ENCODE measurements at regions not wholly inside any gene's neighbourhood (a gene's known extent, or its start where the extent isn't known, plus 50 kb on each side); places are given as distances from the start of the nearest gene placed in this dataset.
A peak's percentile ranks its signal among the peaks of the same experiment; 100 is the strongest.

- no peaks in the 10 kb centered on the region for H3K4me1 ChIP-seq (ENCODE audit: control insufficient read depth in 3 of 3, insufficient read depth in 2 of 3, low read depth in 1 of 3, low read length in 2 of 3)
- H3K27me3 ChIP-seq (ENCODE audit: control insufficient read depth in 3 of 3, insufficient read depth in 3 of 3, low read length in 3 of 3): no peaks in the 10 kb centered on the region
- 56 to 74% (median 58%) methylated on average over 1 of the region's 1 CpG for WGBS, 3 donors
- no peak overlapping the region for H3K27ac ChIP-seq (ENCODE audit: low read depth in 1 of 3, low read length in 2 of 3)
- FAIRE-seq (no peak), DNase-seq (no peak)
- no peak overlapping the region for H3K4me3 ChIP-seq (ENCODE audit: low read depth in 1 of 3, low read length in 3 of 3)
- no peaks in the 10 kb centered on the region for H3K9me3 ChIP-seq (ENCODE audit: control insufficient read depth in 2 of 2, insufficient read depth in 1 of 2, low read depth in 1 of 2, low read length in 1 of 2)
- no peaks in the 10 kb centered on the region for H3K36me3 ChIP-seq (ENCODE audit: control insufficient read depth in 3 of 3, insufficient read depth in 2 of 3, low read depth in 1 of 3, low read length in 3 of 3)
These were observed 110.9 kb upstream of the TARS1 start for GRCh38 chr5:33329891-33330290.

GRCh38 chr5:33330426-33330825, 110.3 kb upstream of the TARS1 start:
- DNase-seq: no peak
- H3K36me3 ChIP-seq (ENCODE audit: control insufficient read depth in 3 of 3, insufficient read depth in 2 of 3, low read depth in 1 of 3, low read length in 3 of 3): no peaks in the 10 kb centered on the region
- WGBS, 3 donors: 35 to 61% (median 58%) methylated on average over 3 of the region's 3 CpGs
- H3K27ac ChIP-seq (ENCODE audit: low read depth in 1 of 3, low read length in 2 of 3): peak overlapping the region in 1 of 3 donors; percentile 24
- no peaks in the 10 kb centered on the region for H3K4me1 ChIP-seq (ENCODE audit: control insufficient read depth in 3 of 3, insufficient read depth in 2 of 3, low read depth in 1 of 3, low read length in 2 of 3)
- no peak overlapping the region for H3K4me3 ChIP-seq (ENCODE audit: low read depth in 1 of 3, low read length in 3 of 3)
- FAIRE-seq: no peak
- H3K9me3 ChIP-seq (ENCODE audit: control insufficient read depth in 2 of 2, insufficient read depth in 1 of 2, low read depth in 1 of 2, low read length in 1 of 2): no peaks in the 10 kb centered on the region
- H3K27me3 ChIP-seq (ENCODE audit: control insufficient read depth in 3 of 3, insufficient read depth in 3 of 3, low read length in 3 of 3): no peaks in the 10 kb centered on the region

GRCh38 chr5:33330992-33331391, 109.8 kb upstream of the TARS1 start:
- Histone ChIP-seq H3K4me1 (ENCODE audit: control insufficient read depth in 3 of 3, insufficient read depth in 2 of 3, low read depth in 1 of 3, low read length in 2 of 3) (no peaks in the 10 kb centered on the region), H3K27me3 (ENCODE audit: control insufficient read depth in 3 of 3, insufficient read depth in 3 of 3, low read length in 3 of 3) (no peaks in the 10 kb centered on the region), H3K4me3 (ENCODE audit: low read depth in 1 of 3, low read length in 3 of 3) (no peak overlapping the region), H3K9me3 (ENCODE audit: control insufficient read depth in 2 of 2, insufficient read depth in 1 of 2, low read depth in 1 of 2, low read length in 1 of 2) (no peaks in the 10 kb centered on the region), H3K27ac (ENCODE audit: low read depth in 1 of 3, low read length in 2 of 3) (peak overlapping the region in 1 of 3 donors; percentile 24), H3K36me3 (ENCODE audit: control insufficient read depth in 3 of 3, insufficient read depth in 2 of 3, low read depth in 1 of 3, low read length in 3 of 3) (no peaks in the 10 kb centered on the region)
- FAIRE-seq: no peak
- DNase-seq: no peak

GRCh38 chr5:33332804-33333203, 108.0 kb upstream of the TARS1 start:
- 69 to 74% (median 70%) methylated on average over 2 of the region's 2 CpGs for WGBS, 3 donors
- no peak for FAIRE-seq
- no peak overlapping the region for H3K4me3 ChIP-seq (ENCODE audit: low read depth in 1 of 3, low read length in 3 of 3)

GRCh38 chr5:33334829-33335228, 105.9 kb upstream of the TARS1 start:
- Histone ChIP-seq H3K36me3 (ENCODE audit: control insufficient read depth in 3 of 3, insufficient read depth in 2 of 3, low read depth in 1 of 3, low read length in 3 of 3) (no peaks in the 10 kb centered on the region), H3K27me3 (ENCODE audit: control insufficient read depth in 3 of 3, insufficient read depth in 3 of 3, low read length in 3 of 3) (no peaks in the 10 kb centered on the region), H3K9me3 (ENCODE audit: control insufficient read depth in 2 of 2, insufficient read depth in 1 of 2, low read depth in 1 of 2, low read length in 1 of 2) (no peaks in the 10 kb centered on the region), H3K4me1 (ENCODE audit: control insufficient read depth in 3 of 3, insufficient read depth in 2 of 3, low read depth in 1 of 3, low read length in 2 of 3) (no peaks in the 10 kb centered on the region), H3K4me3 (ENCODE audit: low read depth in 1 of 3, low read length in 3 of 3) (no peak overlapping the region), H3K27ac (ENCODE audit: low read depth in 1 of 3, low read length in 2 of 3) (no peak overlapping the region)
- FAIRE-seq: no peak
- WGBS, 3 donors: 84 to 97% (median 94%) methylated on average over 1 of the region's 1 CpG
- no peak for DNase-seq

More at GRCh38 chr5:33332804-33333203, 108.0 kb upstream of the TARS1 start:
- no peaks in the 10 kb centered on the region for H3K36me3 ChIP-seq (ENCODE audit: control insufficient read depth in 3 of 3, insufficient read depth in 2 of 3, low read depth in 1 of 3, low read length in 3 of 3)
- H3K4me1 ChIP-seq (ENCODE audit: control insufficient read depth in 3 of 3, insufficient read depth in 2 of 3, low read depth in 1 of 3, low read length in 2 of 3): no peaks in the 10 kb centered on the region
- no peaks in the 10 kb centered on the region for H3K27me3 ChIP-seq (ENCODE audit: control insufficient read depth in 3 of 3, insufficient read depth in 3 of 3, low read length in 3 of 3)
- no peaks in the 10 kb centered on the region for H3K9me3 ChIP-seq (ENCODE audit: control insufficient read depth in 2 of 2, insufficient read depth in 1 of 2, low read depth in 1 of 2, low read length in 1 of 2)
- no peak overlapping the region for H3K27ac ChIP-seq (ENCODE audit: low read depth in 1 of 3, low read length in 2 of 3)
- no peak for DNase-seq

- WGBS, 3 donors: 47 to 67% (median 57%) methylated on average over 4 of the region's 4 CpGs
- FAIRE-seq (no peak), DNase-seq (no peak)
- Histone ChIP-seq H3K4me1 (ENCODE audit: control insufficient read depth in 3 of 3, insufficient read depth in 2 of 3, low read depth in 1 of 3, low read length in 2 of 3) (no peaks in the 10 kb centered on the region), H3K27me3 (ENCODE audit: control insufficient read depth in 3 of 3, insufficient read depth in 3 of 3, low read length in 3 of 3) (no peaks in the 10 kb centered on the region), H3K9me3 (ENCODE audit: control insufficient read depth in 2 of 2, insufficient read depth in 1 of 2, low read depth in 1 of 2, low read length in 1 of 2) (no peaks in the 10 kb centered on the region), H3K27ac (ENCODE audit: low read depth in 1 of 3, low read length in 2 of 3) (no peak overlapping the region), H3K36me3 (ENCODE audit: control insufficient read depth in 3 of 3, insufficient read depth in 2 of 3, low read depth in 1 of 3, low read length in 3 of 3) (no peaks in the 10 kb centered on the region), H3K4me3 (ENCODE audit: low read depth in 1 of 3, low read length in 3 of 3) (no peak overlapping the region)
These were observed 103.7 kb upstream of the TARS1 start for GRCh38 chr5:33336891-33337636.

GRCh38 chr5:33337637-33337992, 103.2 kb upstream of the TARS1 start:
- no peaks in the 10 kb centered on the region for H3K9me3 ChIP-seq (ENCODE audit: control insufficient read depth in 2 of 2, insufficient read depth in 1 of 2, low read depth in 1 of 2, low read length in 1 of 2)
- H3K36me3 ChIP-seq (ENCODE audit: control insufficient read depth in 3 of 3, insufficient read depth in 2 of 3, low read depth in 1 of 3, low read length in 3 of 3): no peaks in the 10 kb centered on the region
- no peaks in the 10 kb centered on the region for H3K27me3 ChIP-seq (ENCODE audit: control insufficient read depth in 3 of 3, insufficient read depth in 3 of 3, low read length in 3 of 3)
- H3K27ac ChIP-seq (ENCODE audit: low read depth in 1 of 3, low read length in 2 of 3): no peak overlapping the region
- H3K4me1 ChIP-seq (ENCODE audit: control insufficient read depth in 3 of 3, insufficient read depth in 2 of 3, low read depth in 1 of 3, low read length in 2 of 3): no peaks in the 10 kb centered on the region
- FAIRE-seq (no peak), DNase-seq (no peak)
- 18 to 47% (median 34%) methylated on average over 2 of the region's 2 CpGs for WGBS, 3 donors
- H3K4me3 ChIP-seq (ENCODE audit: low read depth in 1 of 3, low read length in 3 of 3): no peak overlapping the region

GRCh38 chr5:33338336-33339110, 102.2 kb upstream of the TARS1 start:
- H3K9me3 ChIP-seq (ENCODE audit: control insufficient read depth in 2 of 2, insufficient read depth in 1 of 2, low read depth in 1 of 2, low read length in 1 of 2): no peaks in the 10 kb centered on the region
- H3K36me3 ChIP-seq (ENCODE audit: control insufficient read depth in 3 of 3, insufficient read depth in 2 of 3, low read depth in 1 of 3, low read length in 3 of 3): no peaks in the 10 kb centered on the region
- 78 to 89% (median 79%) methylated on average over 4 of the region's 4 CpGs for WGBS, 3 donors
- H3K4me3 ChIP-seq (ENCODE audit: low read depth in 1 of 3, low read length in 3 of 3): no peak overlapping the region
- H3K4me1 ChIP-seq (ENCODE audit: control insufficient read depth in 3 of 3, insufficient read depth in 2 of 3, low read depth in 1 of 3, low read length in 2 of 3): no peaks in the 10 kb centered on the region
- H3K27me3 ChIP-seq (ENCODE audit: control insufficient read depth in 3 of 3, insufficient read depth in 3 of 3, low read length in 3 of 3): no peaks in the 10 kb centered on the region
- H3K27ac ChIP-seq (ENCODE audit: low read depth in 1 of 3, low read length in 2 of 3): no peak overlapping the region
- no peak for DNase-seq
- FAIRE-seq: no peak

Measured in small intestine (tissue), 7 donors.